ENCODE measurements at regions not wholly inside any gene's neighbourhood (a gene's known extent, or its start where the extent isn't known, plus 50 kb on each side); places are given as distances from the start of the nearest gene placed in this dataset.

DNA sequence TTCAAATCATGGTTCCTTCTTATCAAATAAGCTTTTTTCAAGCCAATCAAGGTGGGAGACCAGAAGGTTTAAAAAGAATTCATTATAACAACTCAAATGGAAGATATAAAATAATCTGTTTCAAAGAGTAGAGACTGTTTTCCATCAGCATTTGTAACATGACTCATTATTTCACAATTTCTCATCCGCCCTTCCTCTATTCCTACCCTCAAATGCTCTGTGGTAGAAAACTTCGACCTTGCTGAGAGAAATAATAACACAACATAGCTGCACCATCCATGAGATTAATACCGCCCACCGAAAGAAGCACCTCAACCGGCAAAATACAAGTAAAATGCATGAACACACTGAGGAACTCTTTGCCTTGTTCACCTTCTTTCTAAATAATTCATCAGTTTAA is 2039.2 kb upstream of the CELF4 start:
- H3K4me1 Mint-ChIP-seq (ENCODE audit: low read depth, unreplicated experiment) = no peaks in the 10 kb centered on the region
- no peaks in the 10 kb centered on the region for H3K27me3 Mint-ChIP-seq (ENCODE audit: insufficient read depth, unreplicated experiment)
- H3K9me3 ChIP-seq = no peaks in the 10 kb centered on the region
- TF ChIP-seq, protein P1, sequence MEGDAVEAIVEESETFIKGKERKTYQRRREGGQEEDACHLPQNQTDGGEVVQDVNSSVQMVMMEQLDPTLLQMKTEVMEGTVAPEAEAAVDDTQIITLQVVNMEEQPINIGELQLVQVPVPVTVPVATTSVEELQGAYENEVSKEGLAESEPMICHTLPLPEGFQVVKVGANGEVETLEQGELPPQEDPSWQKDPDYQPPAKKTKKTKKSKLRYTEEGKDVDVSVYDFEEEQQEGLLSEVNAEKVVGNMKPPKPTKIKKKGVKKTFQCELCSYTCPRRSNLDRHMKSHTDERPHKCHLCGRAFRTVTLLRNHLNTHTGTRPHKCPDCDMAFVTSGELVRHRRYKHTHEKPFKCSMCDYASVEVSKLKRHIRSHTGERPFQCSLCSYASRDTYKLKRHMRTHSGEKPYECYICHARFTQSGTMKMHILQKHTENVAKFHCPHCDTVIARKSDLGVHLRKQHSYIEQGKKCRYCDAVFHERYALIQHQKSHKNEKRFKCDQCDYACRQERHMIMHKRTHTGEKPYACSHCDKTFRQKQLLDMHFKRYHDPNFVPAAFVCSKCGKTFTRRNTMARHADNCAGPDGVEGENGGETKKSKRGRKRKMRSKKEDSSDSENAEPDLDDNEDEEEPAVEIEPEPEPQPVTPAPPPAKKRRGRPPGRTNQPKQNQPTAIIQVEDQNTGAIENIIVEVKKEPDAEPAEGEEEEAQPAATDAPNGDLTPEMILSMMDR (IDR thresholded peaks at IDR 0.05; ENCODE audit: insufficient read depth in 1 of 2, low read depth in 1 of 2, low read length in 1 of 2, severe bottlenecking in 1 of 2, unreplicated experiment in 1 of 2) = no peak
- no TSS peak for BruUV-seq (replicated peaks)
- H3K27me3 ChIP-seq (replicated peaks; ENCODE audit: control insufficient read depth, insufficient read depth, low read length) = no peaks in the 10 kb centered on the region
- POLR2A ChIA-PET = no interaction called here
- H3K36me3 ChIP-seq (ENCODE audit: control insufficient read depth, insufficient read depth, low read length) = no peaks in the 10 kb centered on the region
- no peak overlapping the region for H3K4me3 ChIP-seq (ENCODE audit: low read depth, low read length)
- CTCF ChIA-PET = no interaction called here
- H3K27ac Mint-ChIP-seq (ENCODE audit: unreplicated experiment) = no peak overlapping the region
- intact Hi-C loops (cut with micrococcal nuclease; ENCODE audit: unreplicated experiment) = no loop called here
- no peak overlapping the region for H3K4me3 Mint-ChIP-seq (ENCODE audit: unreplicated experiment)
- no peaks in the 10 kb centered on the region for H3K9me3 Mint-ChIP-seq (ENCODE audit: unreplicated experiment)
- no peaks in the 10 kb centered on the region for H3K4me1 ChIP-seq
- no peak for DNase-seq
- H3K36me3 Mint-ChIP-seq (ENCODE audit: insufficient read depth, unreplicated experiment) = no peaks in the 10 kb centered on the region

DNA sequence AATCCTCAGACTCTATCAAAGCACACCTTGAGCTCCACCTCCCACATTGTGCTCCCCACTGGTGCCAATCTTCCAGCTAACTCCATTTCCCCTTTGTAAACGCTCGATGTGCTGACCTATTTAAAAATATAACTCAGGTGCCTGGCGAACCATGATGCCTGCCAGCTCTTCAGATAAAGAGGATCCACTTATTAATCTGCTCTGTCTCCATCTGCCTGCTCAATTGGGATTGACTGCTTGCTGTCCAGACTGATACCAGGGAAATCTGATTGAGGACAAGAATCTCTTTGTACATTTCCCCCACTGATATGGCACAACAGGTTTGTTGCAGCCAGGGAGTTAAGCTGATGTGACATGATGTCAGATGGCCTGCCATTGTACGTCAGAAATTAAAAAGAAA is 2036.5 kb upstream of the CELF4 start:
- intact Hi-C loops (cut with micrococcal nuclease; ENCODE audit: unreplicated experiment) = no loop called here
- H3K4me3 Mint-ChIP-seq (ENCODE audit: unreplicated experiment) = no peak overlapping the region
- Histone ChIP-seq H3K4me3 (ENCODE audit: low read depth, low read length) (no peak overlapping the region), H3K36me3 (ENCODE audit: control insufficient read depth, insufficient read depth, low read length) (no peaks in the 10 kb centered on the region), H3K4me1 (no peaks in the 10 kb centered on the region), H3K27me3 (replicated peaks; ENCODE audit: control insufficient read depth, insufficient read depth, low read length) (no peaks in the 10 kb centered on the region), H3K9me3 (no peaks in the 10 kb centered on the region)
- DNase-seq = no peak
- H3K27me3 Mint-ChIP-seq (ENCODE audit: insufficient read depth, unreplicated experiment) = no peaks in the 10 kb centered on the region
- H3K27ac Mint-ChIP-seq (ENCODE audit: unreplicated experiment) = no peak overlapping the region
- no TSS peak for BruUV-seq (replicated peaks)
- ChIA-PET POLR2A (no interaction called here), CTCF (no interaction called here)
- H3K9me3 Mint-ChIP-seq (ENCODE audit: unreplicated experiment) = no peaks in the 10 kb centered on the region
- TF ChIP-seq, protein P1 (IDR thresholded peaks at IDR 0.05; ENCODE audit: insufficient read depth in 1 of 2, low read depth in 1 of 2, low read length in 1 of 2, severe bottlenecking in 1 of 2, unreplicated experiment in 1 of 2) = no peak
- H3K36me3 Mint-ChIP-seq (ENCODE audit: insufficient read depth, unreplicated experiment) = no peaks in the 10 kb centered on the region
- H3K4me1 Mint-ChIP-seq (ENCODE audit: low read depth, unreplicated experiment) = no peaks in the 10 kb centered on the region

DNA sequence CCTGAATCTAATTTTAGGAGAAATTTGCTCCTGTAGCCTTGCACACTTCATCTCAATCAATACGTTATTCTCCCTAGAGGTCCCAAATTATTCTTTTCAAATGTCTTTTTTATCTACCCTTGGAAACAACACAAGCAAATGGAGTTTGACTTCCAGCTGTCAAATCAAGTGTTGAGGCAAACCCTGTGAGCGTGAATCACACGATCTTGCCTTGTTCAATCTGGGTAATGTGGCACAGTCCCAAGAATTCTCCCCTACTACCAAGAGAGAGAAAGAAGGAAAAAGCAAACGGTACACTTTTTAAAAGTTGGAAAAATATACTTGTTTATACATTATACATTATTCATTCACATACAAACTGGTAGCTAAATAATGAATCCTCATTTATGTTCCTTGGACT is 2035.3 kb upstream of the CELF4 start:
- intact Hi-C loops (cut with micrococcal nuclease; ENCODE audit: unreplicated experiment) = no loop called here
- no peak overlapping the region for H3K27ac Mint-ChIP-seq (ENCODE audit: unreplicated experiment)
- H3K4me1 Mint-ChIP-seq (ENCODE audit: low read depth, unreplicated experiment) = no peaks in the 10 kb centered on the region
- no peak overlapping the region for H3K4me3 Mint-ChIP-seq (ENCODE audit: unreplicated experiment)
- no peaks in the 10 kb centered on the region for H3K27me3 Mint-ChIP-seq (ENCODE audit: insufficient read depth, unreplicated experiment)
- DNase-seq = no peak
- H3K9me3 Mint-ChIP-seq (ENCODE audit: unreplicated experiment) = no peaks in the 10 kb centered on the region
- ChIA-PET CTCF (no interaction called here), POLR2A (no interaction called here)
- H3K36me3 Mint-ChIP-seq (ENCODE audit: insufficient read depth, unreplicated experiment) = no peaks in the 10 kb centered on the region
- Histone ChIP-seq H3K36me3 (ENCODE audit: control insufficient read depth, insufficient read depth, low read length) (no peaks in the 10 kb centered on the region), H3K9me3 (no peaks in the 10 kb centered on the region), H3K27me3 (replicated peaks; ENCODE audit: control insufficient read depth, insufficient read depth, low read length) (no peaks in the 10 kb centered on the region), H3K4me1 (no peaks in the 10 kb centered on the region), H3K4me3 (ENCODE audit: low read depth, low read length) (no peak overlapping the region)
- BruUV-seq (replicated peaks) = no TSS peak
- TF ChIP-seq, protein P1 (IDR thresholded peaks at IDR 0.05; ENCODE audit: insufficient read depth in 1 of 2, low read depth in 1 of 2, low read length in 1 of 2, severe bottlenecking in 1 of 2, unreplicated experiment in 1 of 2) = no peak

Data from Caco-2 (cell line).